Common myeloid progenitor, CD34-positive (primary cell): ENCODE measurements at regions not wholly inside any gene's neighbourhood (a gene's known extent, or its start where the extent isn't known, plus 50 kb on each side); places are given as distances from the start of the nearest gene placed in this dataset.
"Not testable (repeated sequence)": the region's sequence is repeated elsewhere in the genome, so short reads cannot be mapped to it uniquely, and the experiment has no call there.

Experiments
- CTCF ChIA-PET: fragments of 350-600 bp; sonication (Branson Sonifier 250); formaldehyde crosslinking; loops from one replicate; lab custom pipeline; 2021; ENCODE audit warnings: antibody characterized with exemption; lab: Charles Lee
- POLR2A ChIA-PET: fragments of 350-600 bp; sonication (Branson Sonifier 250); formaldehyde crosslinking; loops from one replicate; lab custom pipeline; 2021; ENCODE audit warnings: antibody characterized with exemption; lab: Charles Lee
- DNase-seq, 3 donors: peaks; one replicate each; pipeline versions ENCODE4 v3.0.0 to v3.0.0-alpha.2; 2013
- H3K27ac ChIP-seq, 2 experiments: 1 replicate in 1 of 2; 2 replicates in 1 of 2; pipeline ENCODE4 v1.7.0; 2013; ENCODE audit warnings: inconsistent platforms in 2 of 2, low read length in 2 of 2, mild to moderate bottlenecking in 2 of 2, low read depth in 1 of 2, moderate library complexity in 1 of 2; ENCODE audit not compliant: severe bottlenecking in 2 of 2, insufficient read depth in 1 of 2, poor library complexity in 1 of 2
- H3K27me3 ChIP-seq, 5 experiments: replicated peaks in 2 of 5; 1 replicate in 3 of 5; 2 replicates in 2 of 5; pipeline versions ENCODE4 v1.6.1 to v1.7.0; 2013; ENCODE audit warnings: low read length in 4 of 5, mild to moderate bottlenecking in 2 of 5, moderate library complexity in 2 of 5, inconsistent platforms in 1 of 5; ENCODE audit not compliant: insufficient read depth in 5 of 5, control insufficient read depth in 4 of 5
- H3K36me3 ChIP-seq, 4 experiments: 1 replicate in 2 of 4; 2 replicates in 2 of 4; pipeline versions ENCODE4 v1.6.1 to v1.7.0; 2013; ENCODE audit warnings: low read length in 3 of 4, control low read depth in 1 of 4, mild to moderate bottlenecking in 1 of 4; ENCODE audit not compliant: control insufficient read depth in 4 of 4, insufficient read depth in 4 of 4
- H3K4me1 ChIP-seq, 4 experiments: 1 replicate in 3 of 4; 2 replicates in 1 of 4; pipeline versions ENCODE4 v1.6.1 to v1.7.1; 2013; ENCODE audit warnings: low read length in 3 of 4, mild to moderate bottlenecking in 3 of 4, control low read depth in 1 of 4, inconsistent platforms in 1 of 4, moderate library complexity in 1 of 4; ENCODE audit not compliant: control insufficient read depth in 4 of 4, insufficient read depth in 4 of 4; ENCODE audit errors: control extremely low read depth in 1 of 4
- H3K4me3 ChIP-seq, 7 experiments: 1 replicate in 4 of 7; 2 replicates in 3 of 7; pipeline versions ENCODE4 v1.5.1 to v1.7.0; 2013; ENCODE audit warnings: mild to moderate bottlenecking in 7 of 7, low read length in 6 of 7, moderate library complexity in 6 of 7, inconsistent platforms in 2 of 7, low read depth in 2 of 7, control low read depth in 1 of 7; ENCODE audit not compliant: insufficient read depth in 4 of 7, control insufficient read depth in 1 of 7; ENCODE audit errors: extremely low read depth in 1 of 7
- H3K9me3 ChIP-seq, 5 experiments: 1 replicate in 4 of 5; 2 replicates in 1 of 5; pipeline versions ENCODE4 v1.6.1 to v1.7.1; 2013; ENCODE audit warnings: low read length in 4 of 5, mild to moderate bottlenecking in 2 of 5, inconsistent platforms in 1 of 5, low read depth in 1 of 5, moderate library complexity in 1 of 5; ENCODE audit not compliant: control insufficient read depth in 4 of 5, insufficient read depth in 2 of 5; ENCODE audit errors: control extremely low read depth in 1 of 5
- WGBS: methylation state at CpG from one replicate; pipeline ENCODE4 v1.1.5; 2013; ENCODE audit not compliant: insufficient coverage; 5-methylcytosine and 5-hydroxymethylcytosine counted together

GRCh38 chr10:83764666-83765065 lies 374.6 kb upstream of the GHITM start:
- CTCF ChIA-PET = no interaction called here

GRCh38 chr10:83765731-83766130 lies 373.6 kb upstream of the GHITM start:
- Histone ChIP-seq H3K4me3 (no peak overlapping the region), H3K27me3 (no peaks in the 10 kb centered on the region), H3K27ac (no peak overlapping the region), H3K4me1 (no peaks in the 10 kb centered on the region), H3K36me3 (no peaks in the 10 kb centered on the region), H3K9me3 (no peaks in the 10 kb centered on the region)
- 100% methylated on average over 1 of the region's 2 CpGs for WGBS
- CTCF ChIA-PET = no interaction called here
- no peak for DNase-seq
- POLR2A ChIA-PET = no interaction called here

More at GRCh38 chr10:83764666-83765065, 374.6 kb upstream of the GHITM start:
- POLR2A ChIA-PET = no interaction called here
- Histone ChIP-seq H3K27me3 (no peaks in the 10 kb centered on the region), H3K4me1 (no peaks in the 10 kb centered on the region), H3K9me3 (no peaks in the 10 kb centered on the region), H3K36me3 (no peaks in the 10 kb centered on the region), H3K4me3 (no peak overlapping the region), H3K27ac (no peak overlapping the region)
- DNase-seq = no peak
- 98% methylated on average over 5 of the region's 5 CpGs for WGBS

- Histone ChIP-seq H3K27me3 (no peaks in the 10 kb centered on the region), H3K9me3 (peaks cover 0 to 3% (median 0%) of the 10 kb centered on the region in 5 experiments), H3K4me3 (no peak overlapping the region), H3K36me3 (no peaks in the 10 kb centered on the region), H3K27ac (no peak overlapping the region), H3K4me1 (no peaks in the 10 kb centered on the region)
- POLR2A ChIA-PET = no interaction called here
- CTCF ChIA-PET = no interaction called here
- 94% methylated on average over 3 of the region's 5 CpGs for whole genome bisulfite sequencing
- no peak for DNase-seq
Observed at GRCh38 chr10:83769281-83769820, 370.0 kb upstream of the GHITM start.

- POLR2A ChIA-PET, H3K4me1 ChIP-seq, DNase-seq, H3K36me3 ChIP-seq, H3K27ac ChIP-seq, H3K27me3 ChIP-seq, H3K4me3 ChIP-seq, CTCF ChIA-PET: not testable (repeated sequence)
- 95% methylated on average over 21 of the region's 25 CpGs for WGBS
- H3K9me3 ChIP-seq = peaks cover 0 to 10% (median 3%) of the 10 kb centered on the region in 5 experiments
Observed at GRCh38 chr10:83786701-83787100, 352.6 kb upstream of the GHITM start.

- H3K27me3 ChIP-seq = no peaks in the 10 kb centered on the region
- H3K27ac ChIP-seq = no peak overlapping the region
- CTCF ChIA-PET = no interaction called here
- H3K4me3 ChIP-seq = no peak overlapping the region
- no peaks in the 10 kb centered on the region for H3K36me3 ChIP-seq
- DNase-seq = no peak
- no peaks in the 10 kb centered on the region for H3K4me1 ChIP-seq
- POLR2A ChIA-PET = no interaction called here
- H3K9me3 ChIP-seq = peaks cover 0 to 3% (median 0%) of the 10 kb centered on the region in 5 experiments
Observed at GRCh38 chr10:83801983-83802382, 337.3 kb upstream of the GHITM start.

- POLR2A ChIA-PET = no interaction called here
- Histone ChIP-seq H3K27me3 (no peaks in the 10 kb centered on the region), H3K4me3 (no peak overlapping the region), H3K27ac (no peak overlapping the region), H3K4me1 (no peaks in the 10 kb centered on the region), H3K36me3 (no peaks in the 10 kb centered on the region), H3K9me3 (no peaks in the 10 kb centered on the region)
- DNase-seq = no peak
- CTCF ChIA-PET = no interaction called here
Observed at GRCh38 chr10:83806717-83807116, 332.6 kb upstream of the GHITM start.

GRCh38 chr10:83809001-83809400 lies 330.3 kb upstream of the GHITM start:
- H3K36me3 ChIP-seq = no peaks in the 10 kb centered on the region
- ChIA-PET CTCF (no interaction called here), POLR2A (no interaction called here)
- no CpG with 5 or more reads among the region's 2 CpGs for WGBS
- H3K27me3 ChIP-seq = no peaks in the 10 kb centered on the region
- no peaks in the 10 kb centered on the region for H3K9me3 ChIP-seq
- DNase-seq = no peak
- H3K27ac ChIP-seq = no peak overlapping the region
- H3K4me3 ChIP-seq = no peak overlapping the region
- H3K4me1 ChIP-seq = no peaks in the 10 kb centered on the region
